ENCODE measurements at regions not wholly inside any gene's neighbourhood (a gene's known extent, or its start where the extent isn't known, plus 50 kb on each side); places are given as distances from the start of the nearest gene placed in this dataset.

DNA sequence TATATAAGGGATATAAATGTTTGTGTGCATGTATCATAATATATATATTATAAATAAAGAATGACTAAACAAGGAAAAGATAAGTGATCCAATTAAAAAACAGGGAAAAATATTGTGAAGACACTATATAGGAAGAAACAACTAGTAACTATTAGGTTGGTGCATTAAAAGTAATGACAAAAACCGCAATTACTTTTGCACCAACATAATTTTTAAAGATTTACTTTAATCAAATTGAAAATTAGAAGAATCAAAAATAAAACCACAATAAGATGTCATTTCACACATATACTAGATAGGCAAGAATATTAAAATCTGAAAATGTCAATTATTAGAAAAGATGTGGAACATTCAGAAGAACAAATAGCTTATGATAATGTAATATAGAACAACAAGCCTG is 595.9 kb downstream of the KCNJ3 start:
- DNase-seq (ENCODE audit: low read depth): no peak

DNA sequence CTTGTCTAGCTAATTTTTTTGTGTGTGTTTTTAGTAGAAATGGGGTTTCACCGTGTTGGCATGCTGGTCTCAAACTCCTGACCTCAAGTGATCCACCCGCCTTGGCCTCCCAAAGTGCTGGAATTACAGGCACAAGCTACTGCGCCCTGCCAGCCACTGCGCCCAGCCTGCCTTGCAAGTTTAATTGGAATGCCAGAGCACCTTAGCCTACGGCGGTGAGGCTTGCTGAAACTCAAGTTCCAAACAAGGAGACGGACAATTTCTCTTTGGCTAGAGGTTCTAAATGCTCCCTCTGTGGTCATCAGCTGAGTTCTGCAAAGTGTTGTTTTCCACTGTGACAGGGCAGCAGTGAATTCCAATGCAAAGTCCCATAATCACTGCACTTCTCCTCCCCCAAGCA is 583.4 kb downstream of the KCNJ3 start:
- no peak for DNase-seq (ENCODE audit: low read depth)

GRCh38 chr2:155273323-155273722 is 574.8 kb downstream of the KCNJ3 start:
- no peak for DNase-seq (ENCODE audit: low read depth)

GRCh38 chr2:155266583-155266982 is 568.1 kb downstream of the KCNJ3 start:
- no peak for DNase-seq (ENCODE audit: low read depth)

- DNase-seq (ENCODE audit: low read depth): no peak
Observed at GRCh38 chr2:155266109-155266508, 567.6 kb downstream of the KCNJ3 start.

GRCh38 chr2:155256803-155257202 is 558.3 kb downstream of the KCNJ3 start:
- no peak for DNase-seq (ENCODE audit: low read depth)

GRCh38 chr2:155250800-155251199 is 552.3 kb downstream of the KCNJ3 start:
- DNase-seq (ENCODE audit: low read depth): no peak

DNA sequence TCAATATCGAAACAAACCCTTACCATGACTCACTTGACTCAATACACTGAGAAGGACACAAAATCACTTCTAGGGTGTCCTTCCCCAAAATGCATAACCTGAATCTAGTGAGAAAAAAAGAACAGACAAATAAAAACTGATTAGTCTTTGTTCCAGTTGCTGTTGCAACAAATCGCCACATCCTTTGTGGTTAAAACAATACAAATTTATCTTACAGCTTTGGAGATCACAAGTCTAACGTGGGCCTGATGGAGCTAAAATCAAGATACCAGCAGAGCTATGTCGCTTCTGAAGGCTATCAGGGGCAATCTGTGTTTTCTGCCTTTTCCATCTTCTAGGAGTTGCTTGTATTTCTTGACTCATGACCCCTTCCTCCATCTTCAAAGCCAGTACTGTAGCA is 541.7 kb downstream of the KCNJ3 start:
- DNase-seq (ENCODE audit: low read depth): no peak

DNA sequence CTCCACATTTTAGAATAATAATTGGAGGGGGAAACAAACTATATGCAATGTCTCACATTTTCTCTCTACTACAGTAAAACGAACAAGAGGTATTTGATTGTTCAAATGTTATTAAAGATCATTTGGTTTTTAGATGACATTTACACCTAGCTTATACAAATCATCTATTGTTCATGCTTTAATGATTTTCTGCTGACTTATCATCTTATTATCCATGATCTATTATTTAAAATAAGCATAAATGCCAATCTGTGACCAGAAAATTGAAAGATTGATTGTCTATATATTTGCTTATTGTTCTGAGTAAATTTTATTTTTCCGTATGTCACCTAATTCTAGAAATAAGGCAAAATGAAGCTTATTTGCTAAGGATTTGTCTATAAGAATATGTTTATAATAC is 537.2 kb downstream of the KCNJ3 start:
- no peak for DNase-seq (ENCODE audit: low read depth)

DNA sequence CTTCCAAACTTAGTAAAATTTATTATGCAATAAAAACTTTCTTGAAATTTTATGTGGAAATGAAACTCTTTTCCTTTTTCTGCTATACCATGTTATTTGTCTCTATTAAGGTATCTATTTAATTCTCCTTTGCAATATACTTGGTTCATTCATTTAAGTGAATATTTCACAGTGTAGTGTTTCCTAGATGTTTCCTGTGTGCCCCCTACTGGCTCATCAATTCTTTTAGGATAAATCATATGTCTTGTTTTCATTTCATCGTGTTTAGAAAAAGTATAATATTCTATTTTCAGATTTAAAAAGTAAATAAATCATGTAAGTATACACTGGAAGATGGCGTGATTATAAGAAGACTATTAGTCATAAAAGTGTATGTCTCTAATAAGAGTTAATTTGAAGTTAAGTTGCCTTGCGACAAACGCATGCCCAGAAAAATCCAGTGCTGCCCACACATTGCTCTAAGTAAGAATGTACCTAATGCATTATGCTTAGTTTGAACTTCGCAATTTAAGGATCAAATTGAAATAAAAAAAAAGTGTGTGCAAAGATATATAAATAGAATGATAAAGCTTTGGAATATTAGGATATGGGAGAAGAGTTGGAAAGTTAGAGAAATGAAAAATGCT is 525.4 kb downstream of the KCNJ3 start:
- DNase-seq (ENCODE audit: low read depth): no peak

DNA sequence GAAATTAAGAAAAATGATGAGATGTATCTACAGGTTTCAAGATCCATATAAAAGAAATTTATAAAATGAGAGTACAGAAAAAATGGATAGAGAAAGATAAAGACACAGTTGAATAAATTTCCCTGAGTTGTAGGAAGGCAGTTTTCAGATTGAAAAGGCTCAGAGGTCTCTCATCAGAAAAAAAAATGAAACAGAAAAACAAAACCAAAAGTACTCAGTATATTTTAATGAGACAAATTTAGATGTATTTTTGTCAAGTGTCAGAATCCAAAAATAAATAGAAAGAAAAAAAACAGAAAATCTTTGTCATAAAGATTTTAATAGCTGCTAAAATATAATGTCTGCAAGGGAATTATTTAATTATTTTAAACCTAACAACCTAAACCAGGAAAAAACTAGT is 520.5 kb downstream of the KCNJ3 start:
- no peak for DNase-seq (ENCODE audit: low read depth)

DNA sequence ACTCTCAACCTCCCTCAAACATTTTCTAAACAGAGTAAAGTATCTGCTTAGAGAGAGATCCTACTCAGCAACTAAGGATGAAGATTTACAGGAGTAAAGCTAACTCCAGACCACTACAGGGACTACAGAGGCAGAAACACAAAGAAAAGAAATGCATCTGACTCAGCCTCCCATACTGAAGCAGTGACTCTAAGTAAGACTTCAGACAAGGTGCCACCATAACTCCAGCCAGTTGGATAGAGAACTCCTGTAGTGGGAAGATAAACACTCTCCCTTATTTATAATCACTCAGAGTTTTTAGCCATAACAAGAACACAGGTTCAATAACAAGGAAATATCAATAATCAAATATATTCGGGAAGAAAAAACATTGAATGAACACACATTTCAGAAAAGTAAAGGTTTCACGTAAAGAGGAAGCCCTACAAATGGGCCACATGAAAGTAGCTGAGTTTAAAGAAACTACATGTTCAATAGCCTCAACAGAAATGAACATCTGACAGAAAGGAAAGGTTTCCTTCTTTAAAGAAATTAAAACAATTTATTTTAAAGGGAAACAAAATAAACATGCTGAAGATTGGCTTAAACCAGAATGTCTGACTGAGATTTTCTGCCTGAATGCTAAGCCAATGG is 519.9 kb downstream of the KCNJ3 start:
- DNase-seq (ENCODE audit: low read depth): no peak

GRCh38 chr2:155215037-155215707 is 516.7 kb downstream of the KCNJ3 start:
- DNase-seq (ENCODE audit: low read depth): no peak

DNA sequence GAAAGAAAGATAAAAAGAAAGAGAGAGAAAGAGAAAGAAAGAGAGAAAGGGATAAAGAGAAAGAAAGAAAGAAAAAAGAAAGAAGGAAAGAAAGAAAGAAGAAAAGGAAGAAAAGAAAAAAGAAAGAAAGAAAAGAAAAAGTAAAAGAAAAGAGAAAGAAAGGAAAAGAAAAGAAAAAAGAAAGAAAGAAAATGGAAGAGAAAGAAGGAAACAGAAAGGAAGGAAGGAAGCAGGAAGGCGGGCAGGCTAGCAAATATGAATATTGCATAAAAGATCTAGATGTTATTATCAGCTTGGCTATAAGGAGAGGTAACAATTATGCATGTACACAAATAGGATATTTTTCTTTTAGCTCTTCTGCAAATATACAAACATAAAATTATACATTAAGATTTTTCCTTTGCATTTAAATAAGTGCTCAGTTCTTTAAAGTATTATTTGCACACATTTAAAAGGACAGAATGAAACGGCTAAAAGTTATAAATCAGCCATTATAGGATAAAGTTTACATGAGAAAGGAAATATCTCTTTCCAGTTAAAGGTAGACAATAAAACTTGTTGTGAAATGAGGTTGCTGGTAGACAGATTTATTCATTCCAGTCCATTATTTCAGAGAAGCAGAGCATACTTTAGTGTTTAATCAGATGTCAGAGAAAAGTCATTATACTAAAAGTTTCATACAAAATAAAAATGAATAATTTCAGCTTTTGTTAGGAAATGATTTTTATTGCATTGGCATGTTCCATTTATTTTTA is 511.4 kb downstream of the KCNJ3 start:
- DNase-seq (ENCODE audit: low read depth): no peak

- no peak for DNase-seq (ENCODE audit: low read depth)
Observed at GRCh38 chr2:155203178-155203577, 504.7 kb downstream of the KCNJ3 start.

GRCh38 chr2:155200753-155201152 is 502.3 kb downstream of the KCNJ3 start:
- DNase-seq (ENCODE audit: low read depth): no peak

DNA sequence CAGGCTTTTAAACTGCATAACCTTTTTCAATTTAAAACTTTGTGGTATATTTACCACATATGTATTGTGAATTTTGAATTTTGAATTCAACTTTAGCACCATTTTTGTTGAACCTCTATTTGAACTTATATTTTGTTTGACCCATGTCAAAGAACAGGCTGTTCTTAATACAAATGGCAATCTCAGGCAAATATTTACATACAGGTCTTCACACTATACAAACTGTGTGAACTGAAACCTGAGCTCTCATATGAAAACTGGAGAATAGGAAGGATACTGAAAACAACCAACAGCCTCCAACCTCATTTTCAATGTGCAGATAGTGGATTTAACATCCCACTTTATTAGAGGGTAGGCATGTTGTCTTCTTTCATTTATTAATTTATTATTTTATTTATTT is 491.8 kb downstream of the KCNJ3 start:
- DNase-seq (ENCODE audit: low read depth): no peak

DNA sequence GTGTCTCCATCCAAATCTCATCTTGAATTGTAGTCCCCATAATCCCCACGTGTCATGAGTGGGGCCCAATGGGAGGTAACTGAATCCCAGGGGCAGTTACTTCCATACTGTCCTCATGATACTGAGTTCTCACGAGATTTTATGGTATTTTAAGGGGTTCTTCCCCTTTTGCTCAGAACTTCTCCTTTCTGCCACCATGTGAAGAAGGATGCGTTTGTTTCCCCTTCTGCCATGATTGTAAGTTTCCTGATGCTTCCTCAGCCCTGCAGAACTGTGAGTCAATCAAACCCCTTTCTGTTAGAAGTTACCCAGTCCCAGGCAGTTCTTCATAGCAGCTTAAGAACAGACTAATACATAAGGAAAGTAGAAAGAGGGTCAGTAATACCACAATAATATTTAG is 480.4 kb downstream of the KCNJ3 start:
- no peak for DNase-seq (ENCODE audit: low read depth)

GRCh38 chr2:155176345-155176744 is 477.9 kb downstream of the KCNJ3 start:
- DNase-seq (ENCODE audit: low read depth): no peak

GRCh38 chr2:155169317-155169716 is 470.8 kb downstream of the KCNJ3 start:
- DNase-seq (ENCODE audit: low read depth): no peak

GRCh38 chr2:155162494-155162893 is 464.0 kb downstream of the KCNJ3 start:
- DNase-seq (ENCODE audit: low read depth): no peak

DNA sequence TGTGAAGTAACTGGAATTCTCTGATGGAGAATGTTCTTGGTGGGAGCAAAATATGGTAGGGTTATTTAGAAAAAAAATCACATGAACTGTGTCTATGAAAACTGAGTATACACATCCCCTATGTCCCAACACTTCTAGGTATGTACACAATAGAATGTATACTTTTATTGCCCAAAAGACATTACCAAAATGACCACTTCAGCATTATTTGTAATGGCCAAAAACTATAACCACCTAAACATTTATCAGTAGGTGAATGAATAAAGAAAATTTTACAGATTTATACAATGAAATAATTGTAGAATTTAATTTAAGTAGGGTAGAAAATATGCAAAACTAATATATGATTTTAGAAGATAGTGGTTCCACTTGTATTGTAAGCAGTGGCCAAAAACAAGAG is 462.8 kb downstream of the KCNJ3 start:
- DNase-seq (ENCODE audit: low read depth): no peak

DNA sequence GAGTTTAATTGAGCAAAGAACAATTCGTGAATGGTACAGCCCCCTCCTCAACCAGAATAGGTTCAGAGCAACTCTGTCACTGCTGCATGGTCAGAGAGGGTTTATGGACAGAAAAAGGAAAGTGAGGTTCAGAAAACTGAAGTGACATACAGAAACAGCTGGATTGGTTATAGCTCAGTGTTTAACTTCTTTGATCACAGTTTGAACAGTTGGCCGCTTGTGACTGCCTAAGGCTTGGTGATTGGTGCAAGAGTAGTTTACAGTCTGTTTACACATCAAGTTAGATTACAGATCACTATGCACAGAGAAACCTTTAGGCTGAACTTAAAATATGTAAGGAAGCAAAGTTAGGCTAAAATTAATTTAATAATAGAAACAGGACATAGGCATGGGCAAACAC is 459.2 kb downstream of the KCNJ3 start:
- no peak for DNase-seq (ENCODE audit: low read depth)
